Neural cell (in vitro differentiated cells): ENCODE measurements at regions not wholly inside any gene's neighbourhood (a gene's known extent, or its start where the extent isn't known, plus 50 kb on each side); places are given as distances from the start of the nearest gene placed in this dataset.
"Not testable (repeated sequence)": the region's sequence is repeated elsewhere in the genome, so short reads cannot be mapped to it uniquely, and the experiment has no call there.

ENCODE experiments used
- H2AFZ ChIP-seq: fragments of 200-600, 300-800 bp; sonication (generic), shearing (Covaris generic); 2 replicates; pipeline ENCODE4 v1.6.0; 2014; ENCODE audit warnings: low read depth, mild to moderate bottlenecking, antibody characterized with exemption, low read length, moderate library complexity
- H3F3A ChIP-seq: fragments of 200-600 bp; shearing (Covaris generic); 2 replicates; pipeline ENCODE4 v1.6.1; 2016; ENCODE audit warnings: mild to moderate bottlenecking, moderate library complexity, mixed read lengths, antibody characterized with exemption, low read length; ENCODE audit not compliant: insufficient read depth, poor library complexity, severe bottlenecking
- H3K27ac ChIP-seq: fragments of 200-600, 300-800 bp; sonication (generic), shearing (Covaris generic); 2 replicates; pipeline ENCODE4 v1.5.1; 2014; ENCODE audit warnings: mild to moderate bottlenecking, low read length, moderate library complexity
- H3K27me3 ChIP-seq: fragments of 300-800, 200-600 bp; sonication (generic), shearing (Covaris generic); 2 replicates; pipeline ENCODE4 v1.6.0; 2014; ENCODE audit warnings: mild to moderate bottlenecking, low read depth, low read length, moderate library complexity; ENCODE audit not compliant: insufficient read depth
- H3K36me3 ChIP-seq: fragments of 300-800, 200-600 bp; sonication (generic), shearing (Covaris generic); 2 replicates; pipeline ENCODE4 v1.5.1; 2014; ENCODE audit warnings: mild to moderate bottlenecking, antibody characterized with exemption, low read length, moderate library complexity; ENCODE audit not compliant: insufficient read depth
- H3K4me2 ChIP-seq: fragments of 300-800, 200-600 bp; sonication (generic), shearing (Covaris generic); 2 replicates; pipeline ENCODE4 v1.6.0; 2014; ENCODE audit warnings: mild to moderate bottlenecking, low read length
- H3K4me3 ChIP-seq: fragments of 300-800, 200-600 bp; sonication (generic), shearing (Covaris generic); 2 replicates; pipeline ENCODE4 v1.5.1; 2014; ENCODE audit warnings: mild to moderate bottlenecking, low read length, moderate library complexity
- H3K79me2 ChIP-seq: fragments of 200-600 bp; shearing (Covaris generic); replicated peaks from 2 replicates; pipeline ENCODE4 v1.6.0; 2014; ENCODE audit warnings: mild to moderate bottlenecking, low read length, moderate library complexity; ENCODE audit not compliant: insufficient read depth
- H3K9ac ChIP-seq: fragments of 300-800, 200-600 bp; sonication (generic), shearing (Covaris generic); 2 replicates; pipeline ENCODE4 v1.6.1; 2016; ENCODE audit warnings: mild to moderate bottlenecking, low read length, mixed read lengths
- H3K9me2 ChIP-seq: fragments of 200-600 bp; shearing (Covaris generic); 2 replicates; pipeline ENCODE4 v1.6.1; 2016; ENCODE audit warnings: mild to moderate bottlenecking, low read length, mixed read lengths; ENCODE audit not compliant: insufficient read depth
- H3K9me3 ChIP-seq: fragments of 200-600, 300-800 bp; sonication (generic), shearing (Covaris generic); 2 replicates; pipeline ENCODE4 v1.6.1; 2016; ENCODE audit warnings: mild to moderate bottlenecking, mixed run types, low read length, moderate library complexity, mixed read lengths
- H4K20me1 ChIP-seq: fragments of 200-600 bp; shearing (Covaris generic); 2 replicates; pipeline ENCODE4 v1.6.1; 2016; ENCODE audit warnings: mild to moderate bottlenecking, mixed run types; ENCODE audit not compliant: insufficient read depth
- CTCF ChIP-seq: fragments of 450-650 bp; IDR thresholded peaks from 2 replicates; pipeline ENCODE4 v1.5.1; 2014; ENCODE audit warnings: antibody characterized with exemption, mild to moderate bottlenecking, moderate library complexity; ENCODE audit not compliant: poor library complexity, severe bottlenecking
- EP300 ChIP-seq: fragments of 450-650 bp; conservative IDR thresholded peaks from 2 replicates; pipeline ENCODE4 v1.6.1; 2014; ENCODE audit warnings: antibody characterized with exemption, mild to moderate bottlenecking, moderate library complexity; ENCODE audit not compliant: poor library complexity, severe bottlenecking
- EZH2 ChIP-seq: fragments of 200-600, 300-800 bp; shearing (Covaris generic), sonication (generic); IDR thresholded peaks from 2 replicates; pipeline ENCODE4 v1.6.1; 2014; ENCODE audit warnings: antibody characterized with exemption, low read length, borderline replicate concordance, mild to moderate bottlenecking; ENCODE audit not compliant: insufficient read depth, poor library complexity, severe bottlenecking
- MXI1 ChIP-seq: fragments of 450-650 bp; conservative IDR thresholded peaks from 2 replicates; pipeline ENCODE4 v1.6.1; 2014; ENCODE audit warnings: antibody characterized with exemption, mild to moderate bottlenecking; ENCODE audit not compliant: poor library complexity, severe bottlenecking
- POLR2AphosphoS5 ChIP-seq: IDR thresholded peaks from 2 replicates; pipeline ENCODE4 v1.6.1; 2012
- RAD21 ChIP-seq: fragments of 450-650 bp; conservative IDR thresholded peaks from 2 replicates; pipeline ENCODE4 v1.6.1; 2014; ENCODE audit warnings: antibody characterized with exemption, mild to moderate bottlenecking, moderate library complexity
- SMC3 ChIP-seq: fragments of 450-650 bp; conservative IDR thresholded peaks from 2 replicates; pipeline ENCODE4 v1.6.1; 2014; ENCODE audit warnings: antibody characterized with exemption, mild to moderate bottlenecking, moderate library complexity; ENCODE audit not compliant: poor library complexity
- TAF1 ChIP-seq: IDR thresholded peaks from 2 replicates; pipeline ENCODE4 v1.6.1; 2012; ENCODE audit warnings: low read depth
- TF ChIP-seq, protein P1 (sequence below): IDR thresholded peaks from 2 replicates; pipeline ENCODE4 v1.6.1; 2012; ENCODE audit warnings: borderline replicate concordance

DNA sequence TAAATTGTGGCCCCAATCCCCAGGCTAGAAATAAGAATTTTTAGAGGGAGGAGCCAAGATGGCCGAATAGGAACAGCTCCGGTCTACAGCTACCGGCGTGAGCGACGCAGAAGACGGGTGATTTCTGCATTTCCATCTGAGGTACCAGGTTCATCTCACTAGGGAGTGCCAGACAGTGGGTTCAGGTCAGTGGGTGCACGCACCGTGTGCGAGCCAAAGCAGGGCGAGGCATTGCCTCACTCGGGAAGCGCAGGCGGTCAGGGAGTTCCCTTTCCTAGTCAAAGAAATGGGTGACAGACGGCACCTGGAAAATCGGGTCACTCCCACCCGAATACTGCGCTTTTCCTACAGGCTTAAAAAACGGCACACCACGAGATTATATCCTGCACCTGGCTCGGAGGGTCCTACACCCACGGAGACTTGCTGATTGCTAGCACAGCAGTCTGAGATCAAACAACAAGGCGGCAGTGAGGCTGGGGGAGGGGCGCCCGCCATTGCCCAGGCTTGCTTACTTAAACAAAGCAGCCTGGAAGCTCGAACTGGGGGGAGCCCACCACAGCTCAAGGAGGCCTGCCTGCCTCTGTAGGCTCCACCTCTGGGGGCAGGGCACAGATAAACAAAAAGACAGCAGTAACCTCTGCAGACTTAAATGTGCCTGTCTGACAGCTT, 257.7 kb upstream of the MEIS1 start:
- not testable (repeated sequence) for H3K36me3 ChIP-seq, H3K9me2 ChIP-seq, H3K4me3 ChIP-seq, H3K27ac ChIP-seq, H3K4me2 ChIP-seq, H3F3A ChIP-seq, H2AFZ ChIP-seq, H3K9ac ChIP-seq, H3K27me3 ChIP-seq, H3K9me3 ChIP-seq, H4K20me1 ChIP-seq, H3K79me2 ChIP-seq

GRCh38 chr2:66174491-66174890, 260.4 kb upstream of the MEIS1 start:
- no peak for TF ChIP-seq TAF1
- no peaks in the 10 kb centered on the region for H3K9me2 ChIP-seq
- H3K9me3 ChIP-seq = no peaks in the 10 kb centered on the region
- no peaks in the 10 kb centered on the region for H3K79me2 ChIP-seq
- H3K9ac ChIP-seq = no peak overlapping the region
- H2AFZ ChIP-seq = no peak overlapping the region
- no peaks in the 10 kb centered on the region for H3F3A ChIP-seq
- no peak overlapping the region for H3K27ac ChIP-seq
- no peaks in the 10 kb centered on the region for H3K36me3 ChIP-seq
- H3K27me3 ChIP-seq = no peaks in the 10 kb centered on the region
- no peak overlapping the region for H3K4me3 ChIP-seq
- H4K20me1 ChIP-seq = no peaks in the 10 kb centered on the region
- no peak overlapping the region for H3K4me2 ChIP-seq

GRCh38 chr2:66173645-66174044, 261.3 kb upstream of the MEIS1 start:
- no peak overlapping the region for H3K4me3 ChIP-seq
- no peaks in the 10 kb centered on the region for H3K9me3 ChIP-seq
- H3K79me2 ChIP-seq = no peaks in the 10 kb centered on the region
- H4K20me1 ChIP-seq = no peaks in the 10 kb centered on the region
- no peak overlapping the region for H3K4me2 ChIP-seq
- no peaks in the 10 kb centered on the region for H3F3A ChIP-seq
- no peak overlapping the region for H3K27ac ChIP-seq
- no peak overlapping the region for H3K9ac ChIP-seq
- no peak for TF ChIP-seq POLR2AphosphoS5
- no peak for TF ChIP-seq TAF1
- TF ChIP-seq EZH2 = no peak
- no peak for TF ChIP-seq RAD21
- TF ChIP-seq EP300 = no peak
- TF ChIP-seq SMC3 = no peak
- no peak for TF ChIP-seq MXI1
- H3K9me2 ChIP-seq = no peaks in the 10 kb centered on the region
- H2AFZ ChIP-seq = no peak overlapping the region
- H3K27me3 ChIP-seq = no peaks in the 10 kb centered on the region
- no peaks in the 10 kb centered on the region for H3K36me3 ChIP-seq

DNA sequence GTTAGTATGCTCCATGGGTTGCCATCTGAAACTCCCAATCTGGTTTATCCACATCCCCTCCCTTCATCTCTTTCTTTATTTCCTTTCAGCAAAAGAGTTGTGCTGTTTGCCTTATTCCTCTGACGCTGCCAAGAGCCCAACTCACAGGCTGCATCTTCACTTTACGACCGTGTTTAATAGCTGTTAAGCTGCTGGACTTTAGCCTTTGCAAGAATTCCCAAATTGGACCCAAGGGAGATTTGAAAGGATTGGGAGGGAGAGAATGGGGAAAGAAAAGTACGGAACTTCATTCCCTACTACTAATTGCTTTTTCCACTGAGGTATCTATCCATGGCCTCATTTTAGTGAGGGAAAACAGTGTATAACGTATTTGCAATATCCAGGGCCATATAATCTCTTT, 263.4 kb upstream of the MEIS1 start:
- H3K9me2 ChIP-seq = no peaks in the 10 kb centered on the region
- no peaks in the 10 kb centered on the region for H3K27me3 ChIP-seq
- no peak overlapping the region for H2AFZ ChIP-seq
- no peak overlapping the region for H3K27ac ChIP-seq
- no peaks in the 10 kb centered on the region for H3K36me3 ChIP-seq
- no peak overlapping the region for H3K4me3 ChIP-seq
- no peaks in the 10 kb centered on the region for H4K20me1 ChIP-seq
- H3F3A ChIP-seq = no peaks in the 10 kb centered on the region
- no peak overlapping the region for H3K4me2 ChIP-seq
- no peaks in the 10 kb centered on the region for H3K9me3 ChIP-seq
- TF ChIP-seq, protein P1, sequence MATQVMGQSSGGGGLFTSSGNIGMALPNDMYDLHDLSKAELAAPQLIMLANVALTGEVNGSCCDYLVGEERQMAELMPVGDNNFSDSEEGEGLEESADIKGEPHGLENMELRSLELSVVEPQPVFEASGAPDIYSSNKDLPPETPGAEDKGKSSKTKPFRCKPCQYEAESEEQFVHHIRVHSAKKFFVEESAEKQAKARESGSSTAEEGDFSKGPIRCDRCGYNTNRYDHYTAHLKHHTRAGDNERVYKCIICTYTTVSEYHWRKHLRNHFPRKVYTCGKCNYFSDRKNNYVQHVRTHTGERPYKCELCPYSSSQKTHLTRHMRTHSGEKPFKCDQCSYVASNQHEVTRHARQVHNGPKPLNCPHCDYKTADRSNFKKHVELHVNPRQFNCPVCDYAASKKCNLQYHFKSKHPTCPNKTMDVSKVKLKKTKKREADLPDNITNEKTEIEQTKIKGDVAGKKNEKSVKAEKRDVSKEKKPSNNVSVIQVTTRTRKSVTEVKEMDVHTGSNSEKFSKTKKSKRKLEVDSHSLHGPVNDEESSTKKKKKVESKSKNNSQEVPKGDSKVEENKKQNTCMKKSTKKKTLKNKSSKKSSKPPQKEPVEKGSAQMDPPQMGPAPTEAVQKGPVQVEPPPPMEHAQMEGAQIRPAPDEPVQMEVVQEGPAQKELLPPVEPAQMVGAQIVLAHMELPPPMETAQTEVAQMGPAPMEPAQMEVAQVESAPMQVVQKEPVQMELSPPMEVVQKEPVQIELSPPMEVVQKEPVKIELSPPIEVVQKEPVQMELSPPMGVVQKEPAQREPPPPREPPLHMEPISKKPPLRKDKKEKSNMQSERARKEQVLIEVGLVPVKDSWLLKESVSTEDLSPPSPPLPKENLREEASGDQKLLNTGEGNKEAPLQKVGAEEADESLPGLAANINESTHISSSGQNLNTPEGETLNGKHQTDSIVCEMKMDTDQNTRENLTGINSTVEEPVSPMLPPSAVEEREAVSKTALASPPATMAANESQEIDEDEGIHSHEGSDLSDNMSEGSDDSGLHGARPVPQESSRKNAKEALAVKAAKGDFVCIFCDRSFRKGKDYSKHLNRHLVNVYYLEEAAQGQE = no peak
- no peak for TF ChIP-seq POLR2AphosphoS5
- no peak for TF ChIP-seq EZH2
- TF ChIP-seq RAD21 = no peak
- no peak for TF ChIP-seq TAF1
- TF ChIP-seq EP300 = no peak
- TF ChIP-seq SMC3 = no peak
- no peak for TF ChIP-seq MXI1
- TF ChIP-seq CTCF = no peak
- no peak overlapping the region for H3K9ac ChIP-seq
- no peaks in the 10 kb centered on the region for H3K79me2 ChIP-seq
